ENCODE measurements at regions not wholly inside any gene's neighbourhood (a gene's known extent, or its start where the extent isn't known, plus 50 kb on each side); places are given as distances from the start of the nearest gene placed in this dataset.

GRCh38 chr12:107248187-107248586, 154.8 kb upstream of the CRY1 start (continued):
- no peak for TF ChIP-seq RERE (CRISPR knock-in tag; IDR thresholded peaks at IDR 0.05; ENCODE audit: low read depth)
- no peak for TF ChIP-seq ZNF274 (CRISPR knock-in tag; IDR thresholded peaks at IDR 0.05)
- TF ChIP-seq ZBTB42 (CRISPR knock-in tag; IDR thresholded peaks at IDR 0.05) = no peak
- peak; percentile 52; the same call in 1 of the 2 replicates for TF ChIP-seq NR2F6 (IDR thresholded peaks at IDR 0.05)
- TF ChIP-seq NR2F6 (CRISPR knock-in tag; IDR thresholded peaks at IDR 0.05) = peak; percentile 67
- TF ChIP-seq YEATS2 (CRISPR knock-in tag; IDR thresholded peaks at IDR 0.05; ENCODE audit: borderline replicate concordance) = no peak
- TF ChIP-seq ZNF296 (CRISPR knock-in tag; conservative IDR thresholded peaks at IDR 0.05) = no peak
- TF ChIP-seq ZNF777 (CRISPR knock-in tag; IDR thresholded peaks at IDR 0.05) = no peak
- TF ChIP-seq KAT7 (CRISPR knock-in tag; IDR thresholded peaks at IDR 0.05; ENCODE audit: borderline replicate concordance) = no peak
- no peak for TF ChIP-seq RARG (CRISPR knock-in tag; IDR thresholded peaks at IDR 0.05; ENCODE audit: low read depth)
- TF ChIP-seq BCL6 (CRISPR knock-in tag; IDR thresholded peaks at IDR 0.05) = 0 out of 2 replicates have a peak, but pooled peaks have one; percentile 27
- TF ChIP-seq, protein P1, sequence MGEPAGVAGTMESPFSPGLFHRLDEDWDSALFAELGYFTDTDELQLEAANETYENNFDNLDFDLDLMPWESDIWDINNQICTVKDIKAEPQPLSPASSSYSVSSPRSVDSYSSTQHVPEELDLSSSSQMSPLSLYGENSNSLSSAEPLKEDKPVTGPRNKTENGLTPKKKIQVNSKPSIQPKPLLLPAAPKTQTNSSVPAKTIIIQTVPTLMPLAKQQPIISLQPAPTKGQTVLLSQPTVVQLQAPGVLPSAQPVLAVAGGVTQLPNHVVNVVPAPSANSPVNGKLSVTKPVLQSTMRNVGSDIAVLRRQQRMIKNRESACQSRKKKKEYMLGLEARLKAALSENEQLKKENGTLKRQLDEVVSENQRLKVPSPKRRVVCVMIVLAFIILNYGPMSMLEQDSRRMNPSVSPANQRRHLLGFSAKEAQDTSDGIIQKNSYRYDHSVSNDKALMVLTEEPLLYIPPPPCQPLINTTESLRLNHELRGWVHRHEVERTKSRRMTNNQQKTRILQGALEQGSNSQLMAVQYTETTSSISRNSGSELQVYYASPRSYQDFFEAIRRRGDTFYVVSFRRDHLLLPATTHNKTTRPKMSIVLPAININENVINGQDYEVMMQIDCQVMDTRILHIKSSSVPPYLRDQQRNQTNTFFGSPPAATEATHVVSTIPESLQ (CRISPR knock-in tag; conservative IDR thresholded peaks at IDR 0.05) = no peak
- no peak for TF ChIP-seq NFAT5 (CRISPR knock-in tag; IDR thresholded peaks at IDR 0.05)
- TF ChIP-seq, protein P2, sequence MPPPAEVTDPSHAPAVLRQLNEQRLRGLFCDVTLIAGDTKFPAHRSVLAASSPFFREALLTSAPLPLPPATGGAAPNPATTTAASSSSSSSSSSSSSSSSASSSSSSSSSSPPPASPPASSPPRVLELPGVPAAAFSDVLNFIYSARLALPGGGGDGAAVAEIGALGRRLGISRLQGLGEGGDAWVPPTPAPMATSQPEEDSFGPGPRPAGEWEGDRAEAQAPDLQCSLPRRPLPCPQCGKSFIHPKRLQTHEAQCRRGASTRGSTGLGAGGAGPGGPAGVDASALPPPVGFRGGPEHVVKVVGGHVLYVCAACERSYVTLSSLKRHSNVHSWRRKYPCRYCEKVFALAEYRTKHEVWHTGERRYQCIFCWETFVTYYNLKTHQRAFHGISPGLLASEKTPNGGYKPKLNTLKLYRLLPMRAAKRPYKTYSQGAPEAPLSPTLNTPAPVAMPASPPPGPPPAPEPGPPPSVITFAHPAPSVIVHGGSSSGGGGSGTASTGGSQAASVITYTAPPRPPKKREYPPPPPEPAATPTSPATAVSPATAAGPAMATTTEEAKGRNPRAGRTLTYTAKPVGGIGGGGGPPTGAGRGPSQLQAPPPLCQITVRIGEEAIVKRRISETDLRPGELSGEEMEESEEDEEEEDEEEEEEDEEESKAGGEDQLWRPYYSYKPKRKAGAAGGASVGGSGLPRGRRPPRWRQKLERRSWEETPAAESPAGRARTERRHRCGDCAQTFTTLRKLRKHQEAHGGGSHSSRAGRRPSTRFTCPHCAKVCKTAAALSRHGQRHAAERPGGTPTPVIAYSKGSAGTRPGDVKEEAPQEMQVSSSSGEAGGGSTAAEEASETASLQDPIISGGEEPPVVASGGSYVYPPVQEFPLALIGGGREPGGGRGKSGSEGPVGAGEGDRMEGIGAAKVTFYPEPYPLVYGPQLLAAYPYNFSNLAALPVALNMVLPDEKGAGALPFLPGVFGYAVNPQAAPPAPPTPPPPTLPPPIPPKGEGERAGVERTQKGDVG (CRISPR knock-in tag; IDR thresholded peaks at IDR 0.05; ENCODE audit: borderline replicate concordance) = no peak
- no peak for TF ChIP-seq ZNF740 (CRISPR knock-in tag; IDR thresholded peaks at IDR 0.05)
